ENCODE measurements at regions not wholly inside any gene's neighbourhood (a gene's known extent, or its start where the extent isn't known, plus 50 kb on each side); places are given as distances from the start of the nearest gene placed in this dataset.

GRCh38 chr5:89723907-89724306 lies 685.6 kb downstream of the CETN3 start:
- Histone ChIP-seq H3K9me3 (ENCODE audit: control insufficient read depth, insufficient read depth, low read depth, low read length) (no peaks in the 10 kb centered on the region), H3K27me3 (ENCODE audit: control insufficient read depth, insufficient read depth, low read length) (no peaks in the 10 kb centered on the region), H3K4me1 (ENCODE audit: control insufficient read depth, insufficient read depth, low read length) (no peaks in the 10 kb centered on the region), H3K4me3 (ENCODE audit: low read depth in 2 of 2, low read length in 2 of 2) (no peak overlapping the region), H3K27ac (ENCODE audit: low read length) (no peak overlapping the region), H3K36me3 (ENCODE audit: control insufficient read depth, insufficient read depth, low read length) (no peaks in the 10 kb centered on the region)
- no peak for ATAC-seq
- ChIA-PET CTCF (no interaction called here), POLR2A (no interaction called here)
- DNase-seq (ENCODE audit: low read depth, low spot score) = no peak
- intact Hi-C loops (cut with micrococcal nuclease; ENCODE audit: unreplicated experiment) = no loop called here
- BruUV-seq (replicated peaks) = no TSS peak
- in situ Hi-C loops (cut with HindIII; ENCODE audit: low pct_unique_long_range_greater_than_20kb, low sequenced_read_pairs) = no loop called here
- TF ChIP-seq, protein P1, sequence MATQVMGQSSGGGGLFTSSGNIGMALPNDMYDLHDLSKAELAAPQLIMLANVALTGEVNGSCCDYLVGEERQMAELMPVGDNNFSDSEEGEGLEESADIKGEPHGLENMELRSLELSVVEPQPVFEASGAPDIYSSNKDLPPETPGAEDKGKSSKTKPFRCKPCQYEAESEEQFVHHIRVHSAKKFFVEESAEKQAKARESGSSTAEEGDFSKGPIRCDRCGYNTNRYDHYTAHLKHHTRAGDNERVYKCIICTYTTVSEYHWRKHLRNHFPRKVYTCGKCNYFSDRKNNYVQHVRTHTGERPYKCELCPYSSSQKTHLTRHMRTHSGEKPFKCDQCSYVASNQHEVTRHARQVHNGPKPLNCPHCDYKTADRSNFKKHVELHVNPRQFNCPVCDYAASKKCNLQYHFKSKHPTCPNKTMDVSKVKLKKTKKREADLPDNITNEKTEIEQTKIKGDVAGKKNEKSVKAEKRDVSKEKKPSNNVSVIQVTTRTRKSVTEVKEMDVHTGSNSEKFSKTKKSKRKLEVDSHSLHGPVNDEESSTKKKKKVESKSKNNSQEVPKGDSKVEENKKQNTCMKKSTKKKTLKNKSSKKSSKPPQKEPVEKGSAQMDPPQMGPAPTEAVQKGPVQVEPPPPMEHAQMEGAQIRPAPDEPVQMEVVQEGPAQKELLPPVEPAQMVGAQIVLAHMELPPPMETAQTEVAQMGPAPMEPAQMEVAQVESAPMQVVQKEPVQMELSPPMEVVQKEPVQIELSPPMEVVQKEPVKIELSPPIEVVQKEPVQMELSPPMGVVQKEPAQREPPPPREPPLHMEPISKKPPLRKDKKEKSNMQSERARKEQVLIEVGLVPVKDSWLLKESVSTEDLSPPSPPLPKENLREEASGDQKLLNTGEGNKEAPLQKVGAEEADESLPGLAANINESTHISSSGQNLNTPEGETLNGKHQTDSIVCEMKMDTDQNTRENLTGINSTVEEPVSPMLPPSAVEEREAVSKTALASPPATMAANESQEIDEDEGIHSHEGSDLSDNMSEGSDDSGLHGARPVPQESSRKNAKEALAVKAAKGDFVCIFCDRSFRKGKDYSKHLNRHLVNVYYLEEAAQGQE (IDR thresholded peaks at IDR 0.05; ENCODE audit: insufficient read depth in 1 of 2, low read depth in 2 of 2, low read length in 1 of 2) = no peak
- TF ChIP-seq, protein P2, sequence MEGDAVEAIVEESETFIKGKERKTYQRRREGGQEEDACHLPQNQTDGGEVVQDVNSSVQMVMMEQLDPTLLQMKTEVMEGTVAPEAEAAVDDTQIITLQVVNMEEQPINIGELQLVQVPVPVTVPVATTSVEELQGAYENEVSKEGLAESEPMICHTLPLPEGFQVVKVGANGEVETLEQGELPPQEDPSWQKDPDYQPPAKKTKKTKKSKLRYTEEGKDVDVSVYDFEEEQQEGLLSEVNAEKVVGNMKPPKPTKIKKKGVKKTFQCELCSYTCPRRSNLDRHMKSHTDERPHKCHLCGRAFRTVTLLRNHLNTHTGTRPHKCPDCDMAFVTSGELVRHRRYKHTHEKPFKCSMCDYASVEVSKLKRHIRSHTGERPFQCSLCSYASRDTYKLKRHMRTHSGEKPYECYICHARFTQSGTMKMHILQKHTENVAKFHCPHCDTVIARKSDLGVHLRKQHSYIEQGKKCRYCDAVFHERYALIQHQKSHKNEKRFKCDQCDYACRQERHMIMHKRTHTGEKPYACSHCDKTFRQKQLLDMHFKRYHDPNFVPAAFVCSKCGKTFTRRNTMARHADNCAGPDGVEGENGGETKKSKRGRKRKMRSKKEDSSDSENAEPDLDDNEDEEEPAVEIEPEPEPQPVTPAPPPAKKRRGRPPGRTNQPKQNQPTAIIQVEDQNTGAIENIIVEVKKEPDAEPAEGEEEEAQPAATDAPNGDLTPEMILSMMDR (IDR thresholded peaks at IDR 0.05) = no peak
- no peak for TF ChIP-seq SIN3A (IDR thresholded peaks at IDR 0.05; ENCODE audit: borderline replicate concordance, insufficient read depth, low read depth, low read length)
- no peak for TF ChIP-seq TCF7L2 (IDR thresholded peaks at IDR 0.05; ENCODE audit: low read depth, low read length)
- no peak for TF ChIP-seq POLR2AphosphoS5 (IDR thresholded peaks at IDR 0.05; ENCODE audit: low read depth, low read length)

- Histone ChIP-seq H3K36me3 (ENCODE audit: control insufficient read depth, insufficient read depth, low read length) (no peaks in the 10 kb centered on the region), H3K9me3 (ENCODE audit: control insufficient read depth, insufficient read depth, low read depth, low read length) (no peaks in the 10 kb centered on the region), H3K27me3 (ENCODE audit: control insufficient read depth, insufficient read depth, low read length) (no peaks in the 10 kb centered on the region), H3K4me3 (ENCODE audit: low read depth in 2 of 2, low read length in 2 of 2) (no peak overlapping the region), H3K27ac (ENCODE audit: low read length) (no peak overlapping the region), H3K4me1 (ENCODE audit: control insufficient read depth, insufficient read depth, low read length) (no peaks in the 10 kb centered on the region)
- in situ Hi-C loops (cut with HindIII; ENCODE audit: low pct_unique_long_range_greater_than_20kb, low sequenced_read_pairs) (no loop called here), intact Hi-C loops (cut with micrococcal nuclease; ENCODE audit: unreplicated experiment) (no loop called here)
- TF ChIP-seq, protein P2 (IDR thresholded peaks at IDR 0.05) = no peak
- TF ChIP-seq TCF7L2 (IDR thresholded peaks at IDR 0.05; ENCODE audit: low read depth, low read length) (no peak), POLR2AphosphoS5 (IDR thresholded peaks at IDR 0.05; ENCODE audit: low read depth, low read length) (no peak), SIN3A (IDR thresholded peaks at IDR 0.05; ENCODE audit: borderline replicate concordance, insufficient read depth, low read depth, low read length) (no peak)
- TF ChIP-seq, protein P1 (IDR thresholded peaks at IDR 0.05; ENCODE audit: insufficient read depth in 1 of 2, low read depth in 2 of 2, low read length in 1 of 2) = no peak
- no peak for DNase-seq (ENCODE audit: low read depth, low spot score)
- ChIA-PET CTCF (no interaction called here), POLR2A (interaction anchor here (0.6 kb wide), 1 partner anchor 512 kb away, joined by 3 read pairs; no protein-coding TSS in a partner anchor)
- no peak for ATAC-seq
- no TSS peak for BruUV-seq (replicated peaks)
These were observed 687.0 kb downstream of the CETN3 start for GRCh38 chr5:89722538-89722937.
